ENCODE measurements at regions not wholly inside any gene's neighbourhood (a gene's known extent, or its start where the extent isn't known, plus 50 kb on each side); places are given as distances from the start of the nearest gene placed in this dataset.
"Not testable (repeated sequence)": the region's sequence is repeated elsewhere in the genome, so short reads cannot be mapped to it uniquely, and the experiment has no call there.

- Histone ChIP-seq H2AFZ (ENCODE audit: low read length, unreplicated experiment) (no peak overlapping the region), H3K4me1 (ENCODE audit: control insufficient read depth, insufficient read depth, low read length, unreplicated experiment) (peaks cover 43% of the 10 kb centered on the region), H3K27me3 (ENCODE audit: insufficient read depth, low read length) (no peaks in the 10 kb centered on the region), H3K79me2 (ENCODE audit: control insufficient read depth, insufficient read depth, low read length, unreplicated experiment) (no peaks in the 10 kb centered on the region), H3K4me3 (ENCODE audit: low read depth, low read length) (no peak overlapping the region), H3K36me3 (ENCODE audit: insufficient read depth, low read length) (no peaks in the 10 kb centered on the region), H3K27ac (ENCODE audit: low read depth, low read length) (peak overlapping the region; percentile 100)
Measured at GRCh38 chr18:9019135-9019534, 83.4 kb upstream of the NDUFV2 start.

GRCh38 chr18:9020221-9020620 is 82.3 kb upstream of the NDUFV2 start:
- no peak overlapping the region for H3K4me3 ChIP-seq (ENCODE audit: low read depth, low read length)
- H3K36me3 ChIP-seq (ENCODE audit: insufficient read depth, low read length): no peaks in the 10 kb centered on the region
- peaks cover 46% of the 10 kb centered on the region for H3K4me1 ChIP-seq (ENCODE audit: control insufficient read depth, insufficient read depth, low read length, unreplicated experiment)
- H2AFZ ChIP-seq (ENCODE audit: low read length, unreplicated experiment): no peak overlapping the region
- H3K27ac ChIP-seq (ENCODE audit: low read depth, low read length): no peak overlapping the region
- no peaks in the 10 kb centered on the region for H3K79me2 ChIP-seq (ENCODE audit: control insufficient read depth, insufficient read depth, low read length, unreplicated experiment)
- H3K27me3 ChIP-seq (ENCODE audit: insufficient read depth, low read length): no peaks in the 10 kb centered on the region

- H3K27ac ChIP-seq (ENCODE audit: low read depth, low read length): no peak overlapping the region
- no peaks in the 10 kb centered on the region for H3K36me3 ChIP-seq (ENCODE audit: insufficient read depth, low read length)
- no peaks in the 10 kb centered on the region for H3K27me3 ChIP-seq (ENCODE audit: insufficient read depth, low read length)
- H3K79me2 ChIP-seq (ENCODE audit: control insufficient read depth, insufficient read depth, low read length, unreplicated experiment): no peaks in the 10 kb centered on the region
- H2AFZ ChIP-seq (ENCODE audit: low read length, unreplicated experiment): no peak overlapping the region
- no peak overlapping the region for H3K4me3 ChIP-seq (ENCODE audit: low read depth, low read length)
- H3K4me1 ChIP-seq (ENCODE audit: control insufficient read depth, insufficient read depth, low read length, unreplicated experiment): peaks cover 45% of the 10 kb centered on the region
Measured at GRCh38 chr18:9021458-9021857, 81.0 kb upstream of the NDUFV2 start.

- Histone ChIP-seq H3K27ac (ENCODE audit: low read depth, low read length) (peak overlapping the region; percentile 65), H2AFZ (ENCODE audit: low read length, unreplicated experiment) (peak overlapping the region; percentile 98), H3K4me3 (ENCODE audit: low read depth, low read length) (no peak overlapping the region), H3K4me1 (ENCODE audit: control insufficient read depth, insufficient read depth, low read length, unreplicated experiment) (peaks cover 37% of the 10 kb centered on the region), H3K79me2 (ENCODE audit: control insufficient read depth, insufficient read depth, low read length, unreplicated experiment) (no peaks in the 10 kb centered on the region), H3K27me3 (ENCODE audit: insufficient read depth, low read length) (no peaks in the 10 kb centered on the region), H3K36me3 (ENCODE audit: insufficient read depth, low read length) (no peaks in the 10 kb centered on the region)
Measured at GRCh38 chr18:9022397-9023155, 79.9 kb upstream of the NDUFV2 start.

- H3K4me3 ChIP-seq (ENCODE audit: low read depth, low read length); H2AFZ ChIP-seq (ENCODE audit: low read length, unreplicated experiment); H3K27me3 ChIP-seq (ENCODE audit: insufficient read depth, low read length); H3K27ac ChIP-seq (ENCODE audit: low read depth, low read length); H3K36me3 ChIP-seq (ENCODE audit: insufficient read depth, low read length); H3K79me2 ChIP-seq (ENCODE audit: control insufficient read depth, insufficient read depth, low read length, unreplicated experiment): not testable (repeated sequence)
- H3K4me1 ChIP-seq (ENCODE audit: control insufficient read depth, insufficient read depth, low read length, unreplicated experiment): peaks cover 28% of the 10 kb centered on the region
Measured at GRCh38 chr18:9024031-9024646, 78.4 kb upstream of the NDUFV2 start.

GRCh38 chr18:9025091-9025838 is 77.2 kb upstream of the NDUFV2 start:
- Histone ChIP-seq H3K27ac (ENCODE audit: low read depth, low read length) (no peak overlapping the region), H2AFZ (ENCODE audit: low read length, unreplicated experiment) (no peak overlapping the region), H3K36me3 (ENCODE audit: insufficient read depth, low read length) (no peaks in the 10 kb centered on the region)

GRCh38 chr18:9029131-9029530 is 73.4 kb upstream of the NDUFV2 start:
- Histone ChIP-seq H3K79me2 (ENCODE audit: control insufficient read depth, insufficient read depth, low read length, unreplicated experiment) (no peaks in the 10 kb centered on the region), H3K36me3 (ENCODE audit: insufficient read depth, low read length) (no peaks in the 10 kb centered on the region), H2AFZ (ENCODE audit: low read length, unreplicated experiment) (no peak overlapping the region), H3K27ac (ENCODE audit: low read depth, low read length) (no peak overlapping the region), H3K4me3 (ENCODE audit: low read depth, low read length) (no peak overlapping the region), H3K27me3 (ENCODE audit: insufficient read depth, low read length) (no peaks in the 10 kb centered on the region), H3K4me1 (ENCODE audit: control insufficient read depth, insufficient read depth, low read length, unreplicated experiment) (peaks cover 21% of the 10 kb centered on the region)

More at GRCh38 chr18:9025091-9025838, 77.2 kb upstream of the NDUFV2 start:
- Histone ChIP-seq H3K27me3 (ENCODE audit: insufficient read depth, low read length) (no peaks in the 10 kb centered on the region), H3K4me1 (ENCODE audit: control insufficient read depth, insufficient read depth, low read length, unreplicated experiment) (peaks cover 30% of the 10 kb centered on the region), H3K79me2 (ENCODE audit: control insufficient read depth, insufficient read depth, low read length, unreplicated experiment) (no peaks in the 10 kb centered on the region), H3K4me3 (ENCODE audit: low read depth, low read length) (no peak overlapping the region)

- peaks cover 10% of the 10 kb centered on the region for H3K4me1 ChIP-seq (ENCODE audit: control insufficient read depth, insufficient read depth, low read length, unreplicated experiment)
- H3K4me3 ChIP-seq (ENCODE audit: low read depth, low read length): no peak overlapping the region
- H3K36me3 ChIP-seq (ENCODE audit: insufficient read depth, low read length): no peaks in the 10 kb centered on the region
- H3K27me3 ChIP-seq (ENCODE audit: insufficient read depth, low read length): no peaks in the 10 kb centered on the region
- H3K27ac ChIP-seq (ENCODE audit: low read depth, low read length): no peak overlapping the region
- no peak overlapping the region for H2AFZ ChIP-seq (ENCODE audit: low read length, unreplicated experiment)
- H3K79me2 ChIP-seq (ENCODE audit: control insufficient read depth, insufficient read depth, low read length, unreplicated experiment): no peaks in the 10 kb centered on the region
Measured at GRCh38 chr18:9032519-9032918, 70.0 kb upstream of the NDUFV2 start.

GRCh38 chr18:9038277-9038871 is 64.1 kb upstream of the NDUFV2 start:
- Histone ChIP-seq H3K27ac (ENCODE audit: low read depth, low read length) (peak overlapping the region; percentile 64), H3K4me1 (ENCODE audit: control insufficient read depth, insufficient read depth, low read length, unreplicated experiment) (peaks cover 11% of the 10 kb centered on the region), H3K36me3 (ENCODE audit: insufficient read depth, low read length) (no peaks in the 10 kb centered on the region), H3K79me2 (ENCODE audit: control insufficient read depth, insufficient read depth, low read length, unreplicated experiment) (no peaks in the 10 kb centered on the region), H3K4me3 (ENCODE audit: low read depth, low read length) (no peak overlapping the region), H2AFZ (ENCODE audit: low read length, unreplicated experiment) (peak overlapping the region; percentile 92), H3K27me3 (ENCODE audit: insufficient read depth, low read length) (no peaks in the 10 kb centered on the region)

GRCh38 chr18:9039441-9040071 is 62.9 kb upstream of the NDUFV2 start:
- H3K79me2 ChIP-seq (ENCODE audit: control insufficient read depth, insufficient read depth, low read length, unreplicated experiment): no peaks in the 10 kb centered on the region
- peaks cover 11% of the 10 kb centered on the region for H3K4me1 ChIP-seq (ENCODE audit: control insufficient read depth, insufficient read depth, low read length, unreplicated experiment)
- H3K27me3 ChIP-seq (ENCODE audit: insufficient read depth, low read length): no peaks in the 10 kb centered on the region
- H3K4me3 ChIP-seq (ENCODE audit: low read depth, low read length): no peak overlapping the region
- no peak overlapping the region for H3K27ac ChIP-seq (ENCODE audit: low read depth, low read length)
- no peaks in the 10 kb centered on the region for H3K36me3 ChIP-seq (ENCODE audit: insufficient read depth, low read length)
- H2AFZ ChIP-seq (ENCODE audit: low read length, unreplicated experiment): no peak overlapping the region

All from ACC112 (cell line).